ENCODE measurements at regions not wholly inside any gene's neighbourhood (a gene's known extent, or its start where the extent isn't known, plus 50 kb on each side); places are given as distances from the start of the nearest gene placed in this dataset.

DNA sequence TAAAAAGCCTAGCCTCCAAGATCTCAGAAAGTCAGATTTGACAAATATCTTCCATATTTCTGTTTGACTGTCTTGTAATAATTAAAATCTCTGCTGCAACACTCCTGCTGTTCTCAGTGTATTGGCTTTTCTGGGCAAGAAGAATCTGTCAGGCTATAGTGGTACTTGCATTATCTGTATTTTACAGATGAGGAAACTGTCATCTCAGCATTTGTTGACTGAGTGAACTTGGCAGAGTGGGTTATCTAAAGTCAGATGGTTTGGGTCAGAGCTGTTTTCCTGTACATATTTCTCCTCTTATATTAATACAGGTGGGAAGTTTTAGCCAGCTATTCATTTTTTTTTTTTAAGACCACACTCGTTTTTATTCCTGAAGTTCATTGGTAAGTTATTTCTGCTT lies 1378.2 kb upstream of the PCDH20 start:
- H3K9me3 ChIP-seq = no peaks in the 10 kb centered on the region
- intact Hi-C loops (cut with DNase I) = no loop called here
- H3K4me3 ChIP-seq = no peak overlapping the region
- no peaks in the 10 kb centered on the region for H3K36me3 ChIP-seq
- peaks cover 0 to 12% (median 3%) of the 10 kb centered on the region in 4 donors for H3K4me1 ChIP-seq
- DNase-seq (ENCODE audit: extremely low spot score) = no peak
- H3K27me3 ChIP-seq = no peaks in the 10 kb centered on the region
- no peak for TF ChIP-seq EP300 (IDR thresholded peaks at IDR 0.05)
- TF ChIP-seq, protein P1, sequence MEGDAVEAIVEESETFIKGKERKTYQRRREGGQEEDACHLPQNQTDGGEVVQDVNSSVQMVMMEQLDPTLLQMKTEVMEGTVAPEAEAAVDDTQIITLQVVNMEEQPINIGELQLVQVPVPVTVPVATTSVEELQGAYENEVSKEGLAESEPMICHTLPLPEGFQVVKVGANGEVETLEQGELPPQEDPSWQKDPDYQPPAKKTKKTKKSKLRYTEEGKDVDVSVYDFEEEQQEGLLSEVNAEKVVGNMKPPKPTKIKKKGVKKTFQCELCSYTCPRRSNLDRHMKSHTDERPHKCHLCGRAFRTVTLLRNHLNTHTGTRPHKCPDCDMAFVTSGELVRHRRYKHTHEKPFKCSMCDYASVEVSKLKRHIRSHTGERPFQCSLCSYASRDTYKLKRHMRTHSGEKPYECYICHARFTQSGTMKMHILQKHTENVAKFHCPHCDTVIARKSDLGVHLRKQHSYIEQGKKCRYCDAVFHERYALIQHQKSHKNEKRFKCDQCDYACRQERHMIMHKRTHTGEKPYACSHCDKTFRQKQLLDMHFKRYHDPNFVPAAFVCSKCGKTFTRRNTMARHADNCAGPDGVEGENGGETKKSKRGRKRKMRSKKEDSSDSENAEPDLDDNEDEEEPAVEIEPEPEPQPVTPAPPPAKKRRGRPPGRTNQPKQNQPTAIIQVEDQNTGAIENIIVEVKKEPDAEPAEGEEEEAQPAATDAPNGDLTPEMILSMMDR (IDR thresholded peaks at IDR 0.05) = no peak
- TF ChIP-seq POLR2A (IDR thresholded peaks at IDR 0.05; ENCODE audit: low read depth) = no peak
- no peak for TF ChIP-seq POLR2AphosphoS5 (IDR thresholded peaks at IDR 0.05)
- H3K27ac ChIP-seq (replicated peaks in 1 of 4) = no peak overlapping the region
- WGBS = 75% methylated on average over 1 of the region's 1 CpG

DNA sequence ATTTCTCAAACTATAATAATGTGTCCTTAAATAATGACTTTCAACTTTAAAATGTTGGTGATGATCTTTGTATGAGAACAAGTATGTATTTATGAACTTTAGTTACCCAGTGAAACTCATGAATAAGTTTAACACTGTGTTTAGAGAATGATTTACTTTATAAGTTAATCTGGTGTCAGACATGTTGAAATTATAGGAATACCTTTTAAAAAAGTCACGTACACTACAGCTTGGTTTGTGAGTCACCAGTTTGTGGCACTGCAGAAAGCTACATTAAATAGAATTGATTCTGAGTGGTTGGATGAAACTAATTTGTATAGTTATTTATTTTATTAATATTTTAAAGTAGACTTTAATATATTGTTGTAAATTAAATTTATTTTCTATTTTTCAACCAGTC lies 1366.2 kb upstream of the PCDH20 start:
- H3K27me3 ChIP-seq = no peaks in the 10 kb centered on the region
- no peaks in the 10 kb centered on the region for H3K9me3 ChIP-seq
- 56% methylated on average over 1 of the region's 1 CpG for WGBS
- no peaks in the 10 kb centered on the region for H3K4me1 ChIP-seq
- TF ChIP-seq POLR2AphosphoS5 (IDR thresholded peaks at IDR 0.05) (no peak), POLR2A (IDR thresholded peaks at IDR 0.05; ENCODE audit: low read depth) (no peak), EP300 (IDR thresholded peaks at IDR 0.05) (no peak)
- TF ChIP-seq, protein P1 (IDR thresholded peaks at IDR 0.05) = no peak
- no peak overlapping the region for H3K4me3 ChIP-seq
- DNase-seq (ENCODE audit: extremely low spot score) = no peak
- no peaks in the 10 kb centered on the region for H3K36me3 ChIP-seq
- intact Hi-C loops (cut with DNase I) = no loop called here
- no peak overlapping the region for H3K27ac ChIP-seq (replicated peaks in 1 of 4)

DNA sequence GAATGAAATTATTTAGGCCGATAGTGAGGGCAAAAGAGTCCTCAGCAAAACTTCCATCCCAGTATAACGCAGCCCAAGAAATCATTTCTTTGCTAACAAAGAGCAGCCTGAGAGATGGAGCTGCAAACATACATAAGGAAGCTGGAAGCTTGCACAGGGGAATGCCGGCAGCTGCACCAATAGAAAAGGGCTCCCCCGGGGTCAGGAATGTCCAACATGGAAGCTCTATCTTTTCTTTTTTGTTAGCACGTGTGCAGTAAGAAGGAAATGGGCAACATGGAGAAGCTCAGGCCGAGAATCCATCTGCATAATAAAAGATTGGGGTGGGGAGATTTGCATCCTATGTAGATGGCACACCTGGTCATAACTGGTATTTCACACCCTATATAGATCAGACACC lies 1363.5 kb upstream of the PCDH20 start:
- Histone ChIP-seq H3K4me1 (no peaks in the 10 kb centered on the region), H3K9me3 (no peaks in the 10 kb centered on the region), H3K4me3 (no peak overlapping the region), H3K27ac (replicated peaks in 1 of 4) (no peak overlapping the region), H3K36me3 (no peaks in the 10 kb centered on the region), H3K27me3 (no peaks in the 10 kb centered on the region)
- intact Hi-C loops (cut with DNase I) = no loop called here
- 90% methylated on average over 6 of the region's 6 CpGs for WGBS
- DNase-seq (ENCODE audit: extremely low spot score) = no peak
- TF ChIP-seq EP300 (IDR thresholded peaks at IDR 0.05) (no peak), POLR2AphosphoS5 (IDR thresholded peaks at IDR 0.05) (no peak)
- TF ChIP-seq, protein P1 (IDR thresholded peaks at IDR 0.05) = no peak

DNA sequence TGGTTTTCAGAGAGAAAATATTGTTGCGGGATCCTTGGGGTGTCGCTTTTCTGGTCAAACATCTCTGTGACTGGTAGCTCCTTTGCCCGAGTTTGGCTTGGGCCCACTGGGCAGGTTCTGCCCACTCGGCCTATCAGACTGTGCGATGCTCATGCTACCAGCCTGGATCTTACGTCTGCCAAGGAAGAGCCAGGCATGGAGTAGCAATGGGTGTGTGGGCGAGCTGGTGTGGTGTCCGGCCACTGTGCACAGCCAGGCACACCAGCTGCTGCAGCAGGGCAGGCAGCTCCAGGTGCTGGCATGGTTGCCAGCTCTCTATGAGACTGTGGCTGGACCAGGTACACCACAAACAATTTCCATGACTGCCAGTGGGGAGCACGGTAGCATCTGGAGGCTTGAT lies 1351.8 kb upstream of the PCDH20 start:
- Histone ChIP-seq H3K9me3 (no peaks in the 10 kb centered on the region), H3K4me3 (no peak overlapping the region), H3K4me1 (no peaks in the 10 kb centered on the region), H3K27me3 (no peaks in the 10 kb centered on the region), H3K27ac (replicated peaks in 1 of 4) (no peak overlapping the region), H3K36me3 (no peaks in the 10 kb centered on the region)
- no peak for DNase-seq (ENCODE audit: extremely low spot score)
- TF ChIP-seq POLR2A (IDR thresholded peaks at IDR 0.05; ENCODE audit: low read depth) = no peak
- TF ChIP-seq, protein P1 (IDR thresholded peaks at IDR 0.05) = no peak
- TF ChIP-seq EP300 (IDR thresholded peaks at IDR 0.05) = no peak
- no peak for TF ChIP-seq POLR2AphosphoS5 (IDR thresholded peaks at IDR 0.05)
- intact Hi-C loops (cut with DNase I) = no loop called here
- 98% methylated on average over 9 of the region's 9 CpGs for WGBS

DNA sequence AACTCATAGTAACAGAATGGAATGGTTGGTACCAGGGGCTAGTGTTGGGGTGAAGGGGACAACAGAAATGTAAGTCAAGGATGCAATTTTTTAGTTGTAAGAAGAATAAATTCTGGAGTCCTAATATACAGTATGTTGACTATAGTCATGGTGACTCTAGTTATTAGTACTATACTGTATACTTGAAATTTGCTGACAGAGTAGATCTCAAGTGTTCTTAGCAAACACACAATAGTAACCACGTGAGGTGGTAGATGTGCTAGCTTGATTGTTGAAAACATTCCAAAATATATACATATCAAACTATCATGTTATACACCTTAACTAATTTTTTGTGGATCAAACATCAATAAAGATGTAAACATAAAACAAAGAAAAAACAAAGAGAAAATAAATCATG lies 1345.1 kb upstream of the PCDH20 start:
- H3K27me3 ChIP-seq = no peaks in the 10 kb centered on the region
- no peaks in the 10 kb centered on the region for H3K9me3 ChIP-seq
- no peak for DNase-seq (ENCODE audit: extremely low spot score)
- no peak overlapping the region for H3K4me3 ChIP-seq
- H3K4me1 ChIP-seq = no peaks in the 10 kb centered on the region
- TF ChIP-seq, protein P1 (IDR thresholded peaks at IDR 0.05) = no peak
- no peak for TF ChIP-seq POLR2AphosphoS5 (IDR thresholded peaks at IDR 0.05)
- no peak for TF ChIP-seq POLR2A (IDR thresholded peaks at IDR 0.05; ENCODE audit: low read depth)
- H3K36me3 ChIP-seq = no peaks in the 10 kb centered on the region
- H3K27ac ChIP-seq (replicated peaks in 1 of 4) = no peak overlapping the region
- WGBS = 71% methylated on average over 1 of the region's 1 CpG
- intact Hi-C loops (cut with DNase I) = no loop called here

All from esophagus muscularis mucosa (tissue), 4 donors.